HG02678 (cell line): ENCODE measurements at regions not wholly inside any gene's neighbourhood (a gene's known extent, or its start where the extent isn't known, plus 50 kb on each side); places are given as distances from the start of the nearest gene placed in this dataset.
A peak's percentile ranks its signal among the peaks of the same experiment; 100 is the strongest.
"Not testable (repeated sequence)": the region's sequence is repeated elsewhere in the genome, so short reads cannot be mapped to it uniquely, and the experiment has no call there.

Experiments used
- ATAC-seq: cut with Tn5 transposase; IDR thresholded peaks from one replicate; pipeline ENCODE4 v1.9.1; 2021; ENCODE audit warnings: mild to moderate bottlenecking, moderate library complexity; ENCODE audit not compliant: unreplicated experiment

DNA sequence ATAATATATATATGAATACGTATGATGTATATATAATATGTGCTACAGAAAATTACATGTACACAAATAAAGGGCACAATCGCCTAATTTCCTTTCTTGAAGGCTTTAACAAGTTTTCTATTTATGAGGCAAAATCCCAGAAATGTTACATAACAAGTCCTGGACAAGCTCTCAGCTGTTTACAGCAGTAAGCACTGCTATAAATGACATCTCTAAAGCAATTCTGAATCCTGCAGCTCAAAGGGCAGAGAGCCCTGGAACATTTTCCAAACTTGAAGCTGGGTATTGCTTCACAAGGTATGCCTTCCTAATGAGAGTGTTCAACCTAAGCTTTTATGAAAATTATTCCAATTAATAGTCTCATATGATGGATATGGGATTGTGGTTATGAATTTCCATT lies 222.3 kb upstream of the GCFC2 start:
- no peak for ATAC-seq

DNA sequence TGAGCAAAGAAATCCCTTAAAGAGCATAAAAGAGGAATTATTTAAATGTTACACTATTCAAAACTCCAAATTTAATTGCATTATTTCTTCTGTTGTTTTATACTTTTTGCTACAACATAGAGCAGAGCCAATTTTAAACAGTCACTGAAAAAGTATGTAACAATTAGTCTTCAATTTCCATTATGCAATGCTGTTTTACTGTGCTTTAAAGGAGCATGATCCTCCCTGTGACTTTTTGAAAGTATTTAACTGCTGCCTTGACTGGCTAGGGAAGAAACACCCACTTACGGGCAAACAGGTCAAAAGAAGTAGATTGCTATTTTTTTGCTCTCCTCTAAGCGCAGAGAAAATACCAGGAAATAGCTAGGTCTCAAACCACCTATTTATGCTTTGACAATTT lies 217.4 kb upstream of the GCFC2 start:
- no peak for ATAC-seq

DNA sequence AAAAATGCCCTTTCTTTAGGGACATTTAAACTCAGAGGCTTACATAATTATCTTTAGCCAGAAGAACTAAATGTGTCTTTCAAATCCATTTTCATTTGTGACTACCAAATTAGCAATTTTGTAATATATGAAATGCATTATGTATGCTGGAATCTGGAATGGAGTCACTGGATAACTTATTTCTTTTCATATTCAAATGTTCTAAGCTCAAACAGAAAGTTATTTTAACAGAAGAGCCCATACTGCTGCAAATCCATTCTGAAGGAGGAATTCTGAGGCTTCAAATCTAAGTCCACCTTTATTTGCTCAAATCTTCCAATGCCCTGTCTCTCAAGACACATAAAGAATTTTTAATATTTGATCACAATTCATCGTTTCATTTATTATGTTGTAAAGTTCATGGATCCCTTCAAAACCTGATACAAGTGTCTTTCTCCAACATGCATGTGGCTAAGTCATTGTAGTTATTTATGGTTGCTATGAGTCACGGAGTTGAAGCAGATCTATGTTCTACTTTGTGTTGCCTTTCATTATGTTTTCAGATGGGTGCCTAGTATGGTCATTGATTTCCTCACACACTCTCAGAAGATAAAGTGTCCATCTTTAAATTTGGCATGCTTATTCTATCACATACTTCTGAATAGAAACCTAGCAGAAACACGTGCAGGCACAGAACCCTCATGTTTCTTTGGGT lies 214.8 kb upstream of the GCFC2 start:
- ATAC-seq = no peak

DNA sequence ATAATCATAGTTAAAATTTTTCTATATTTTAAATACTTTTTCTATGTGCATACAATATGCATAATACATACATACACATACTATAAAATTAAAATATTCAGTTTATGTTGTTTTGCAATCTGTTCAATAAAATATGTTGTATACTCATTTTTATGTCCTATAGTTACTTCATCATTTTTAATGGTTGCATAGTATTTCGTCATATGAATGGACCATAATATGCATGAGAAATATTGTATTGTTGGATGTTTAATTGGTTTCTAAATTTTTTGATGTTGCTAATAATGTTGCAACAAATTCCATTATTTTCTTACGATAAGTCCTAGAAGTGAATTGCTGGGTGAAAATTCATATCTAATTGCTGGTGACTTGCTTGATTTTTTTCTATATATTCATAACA lies 211.5 kb upstream of the GCFC2 start:
- no peak for ATAC-seq

DNA sequence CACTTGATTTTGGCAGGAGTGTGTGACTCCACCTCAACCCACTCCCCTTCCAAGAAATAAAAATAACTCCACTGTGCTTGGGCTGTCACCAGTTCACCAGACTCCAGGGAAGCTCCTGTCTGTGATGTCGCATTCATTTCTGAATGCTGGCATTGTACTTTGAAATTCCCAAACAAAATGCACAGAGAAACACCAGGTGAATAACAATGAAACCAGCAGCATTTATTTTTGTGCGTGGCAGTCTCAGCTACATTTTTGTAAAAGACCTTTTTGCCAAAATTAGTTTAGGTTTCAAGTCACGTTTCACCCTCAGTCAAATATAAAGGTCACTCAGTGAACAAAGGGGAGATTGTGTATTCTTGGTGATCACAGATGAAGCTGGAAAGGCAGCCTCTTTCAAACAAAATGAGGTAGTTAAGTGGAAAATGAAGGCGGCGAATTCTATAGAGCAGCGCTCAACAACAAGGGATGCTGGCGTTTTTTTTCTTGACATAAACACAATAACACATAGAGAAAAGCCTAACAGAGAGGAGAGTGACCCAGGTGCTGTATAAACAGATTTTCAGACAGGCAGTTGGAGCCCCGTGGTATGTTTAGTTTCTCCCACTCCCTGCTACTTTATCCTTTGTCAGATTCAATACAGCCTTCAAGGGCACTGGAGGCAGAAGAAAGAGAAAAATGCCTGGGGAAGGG lies 210.3 kb upstream of the GCFC2 start:
- no peak for ATAC-seq

DNA sequence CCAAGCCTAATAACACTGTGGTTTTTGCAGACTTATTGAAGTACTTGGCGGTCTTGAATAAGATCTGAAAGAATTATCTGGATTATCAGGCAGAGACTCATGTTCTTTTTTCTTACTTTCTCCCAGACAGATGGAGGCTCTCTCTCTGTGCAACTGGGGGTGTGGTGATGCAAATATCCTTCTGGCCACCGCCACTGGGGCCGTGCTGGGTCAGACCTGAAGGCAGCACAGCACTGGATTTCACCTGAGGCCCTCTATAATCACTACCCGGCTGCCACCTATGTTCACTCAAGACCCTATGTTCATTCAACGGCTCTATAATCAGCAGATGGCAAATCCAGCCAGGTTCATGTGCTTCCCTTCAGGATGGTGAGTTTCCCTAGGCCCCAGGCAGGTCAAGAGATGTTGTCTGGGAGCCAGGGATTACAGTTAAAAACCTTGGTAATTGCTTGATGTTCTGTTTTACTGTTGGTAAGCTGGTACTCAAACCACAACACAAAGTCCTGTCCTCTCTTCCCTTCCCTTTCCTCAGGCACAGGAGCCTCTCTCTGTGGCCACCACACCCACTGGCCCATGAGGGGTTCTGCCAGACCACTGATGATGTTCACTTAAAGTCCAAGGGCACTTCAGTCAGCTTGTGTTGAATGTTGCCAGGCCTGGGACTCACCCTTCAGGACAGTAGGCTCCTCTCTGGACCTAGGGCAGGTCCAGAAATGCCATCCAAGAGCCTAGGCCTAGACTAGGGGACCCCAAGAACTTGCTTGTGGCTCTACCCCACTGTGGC lies 205.3 kb upstream of the GCFC2 start:
- ATAC-seq = no peak

DNA sequence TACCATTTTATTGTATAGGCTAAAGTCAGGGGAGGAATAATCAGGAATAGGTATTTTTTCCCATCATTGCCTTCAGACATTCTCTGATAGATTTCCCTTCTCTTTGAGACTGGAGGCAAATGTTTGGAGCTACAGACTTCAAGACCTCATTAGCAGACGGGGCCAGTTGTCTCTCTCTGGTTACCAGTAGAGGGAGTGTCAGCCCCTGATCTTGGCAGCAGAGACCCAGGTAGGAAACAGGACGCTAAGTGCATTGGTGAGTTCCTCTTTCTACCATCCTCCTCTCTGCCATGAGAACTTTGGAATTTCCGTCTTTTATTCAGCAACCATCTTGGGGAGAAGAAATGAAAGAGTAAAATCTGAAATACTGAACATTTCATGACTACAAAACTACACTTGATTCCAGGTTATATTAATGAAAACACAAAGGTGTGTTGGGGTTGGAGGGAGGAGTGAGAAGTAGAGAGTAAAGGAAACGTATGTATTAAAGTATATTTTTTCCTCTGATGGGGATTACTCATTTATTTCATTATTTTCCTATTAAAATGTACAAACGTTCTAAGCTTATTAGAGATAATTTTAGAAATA lies 186.2 kb upstream of the GCFC2 start:
- ATAC-seq = peak; percentile 82

DNA sequence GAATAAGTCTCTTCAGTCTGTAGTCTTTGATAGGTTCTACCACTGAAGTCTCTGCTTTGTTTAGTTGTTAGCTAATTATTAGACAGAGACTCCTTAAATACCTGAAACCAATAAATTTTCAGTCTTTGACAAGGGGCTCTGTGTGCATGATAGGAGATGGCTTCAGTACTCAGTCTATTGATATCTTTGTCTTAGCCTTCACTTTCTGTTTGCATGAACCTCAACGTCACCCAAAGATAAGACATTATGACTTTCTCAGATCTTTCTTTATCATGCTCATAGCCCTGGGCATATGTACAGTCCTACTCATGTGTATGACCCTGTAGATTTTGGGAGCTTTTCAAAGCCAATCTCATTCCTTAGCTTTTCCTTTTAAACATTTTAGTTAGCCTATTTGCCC lies 183.5 kb upstream of the GCFC2 start:
- ATAC-seq = peak; percentile 70

DNA sequence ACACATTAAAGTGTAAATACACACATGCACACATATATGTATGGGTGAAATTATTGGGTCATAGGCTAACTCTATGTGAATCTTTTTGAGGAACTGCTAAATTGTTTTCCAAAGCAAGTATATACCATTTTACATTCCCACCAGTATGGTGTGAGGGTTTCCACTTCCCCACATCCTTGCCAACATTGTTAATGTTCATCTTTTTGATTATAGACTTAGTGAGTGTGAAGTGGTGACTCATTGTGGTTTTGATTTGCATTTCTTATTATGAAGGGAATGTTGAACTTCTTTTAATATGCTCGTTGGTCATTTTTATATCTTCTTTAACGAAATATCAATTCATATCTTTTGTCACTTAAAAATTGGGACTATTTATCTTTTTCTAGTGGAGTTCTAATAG lies 181.8 kb upstream of the GCFC2 start:
- ATAC-seq = no peak

DNA sequence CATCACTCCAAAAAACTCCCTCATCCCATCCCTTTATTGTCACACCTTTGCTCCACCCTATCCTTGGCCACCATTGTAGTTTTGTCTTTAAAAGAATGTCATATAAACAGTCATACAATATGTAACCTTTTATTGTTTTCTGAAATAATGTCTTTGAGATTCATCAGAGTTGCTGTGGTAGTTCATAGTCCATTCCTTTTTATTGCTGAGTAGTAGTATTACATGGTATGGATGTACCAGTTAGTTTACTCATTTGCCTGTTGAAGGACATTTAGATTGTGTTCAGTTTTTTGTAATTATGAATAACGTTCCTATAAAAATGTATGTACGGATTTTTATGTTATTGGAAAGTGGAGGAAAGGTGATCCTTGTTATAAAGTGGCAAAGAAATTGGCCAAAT lies 171.8 kb upstream of the GCFC2 start:
- ATAC-seq = no peak

DNA sequence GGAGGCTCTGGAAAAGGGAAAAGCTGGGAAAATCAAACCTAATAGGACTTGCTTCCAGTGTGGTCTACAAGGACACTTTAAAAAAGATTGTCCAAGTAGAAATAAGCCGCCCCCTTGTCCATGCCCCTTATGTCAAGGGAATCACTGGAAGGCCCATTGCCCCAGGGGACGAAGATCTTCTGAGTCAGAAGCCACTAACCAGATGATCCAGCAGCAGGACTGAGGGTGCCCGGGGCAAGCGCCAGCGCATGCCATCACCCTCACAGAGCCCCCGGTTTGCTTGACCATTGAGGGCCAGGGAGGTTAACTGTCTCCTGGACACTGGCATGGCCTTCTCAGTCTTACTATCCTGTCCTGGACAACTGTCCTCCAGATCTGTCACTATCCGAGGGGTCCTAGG lies 164.9 kb upstream of the GCFC2 start:
- ATAC-seq = not testable (repeated sequence)

DNA sequence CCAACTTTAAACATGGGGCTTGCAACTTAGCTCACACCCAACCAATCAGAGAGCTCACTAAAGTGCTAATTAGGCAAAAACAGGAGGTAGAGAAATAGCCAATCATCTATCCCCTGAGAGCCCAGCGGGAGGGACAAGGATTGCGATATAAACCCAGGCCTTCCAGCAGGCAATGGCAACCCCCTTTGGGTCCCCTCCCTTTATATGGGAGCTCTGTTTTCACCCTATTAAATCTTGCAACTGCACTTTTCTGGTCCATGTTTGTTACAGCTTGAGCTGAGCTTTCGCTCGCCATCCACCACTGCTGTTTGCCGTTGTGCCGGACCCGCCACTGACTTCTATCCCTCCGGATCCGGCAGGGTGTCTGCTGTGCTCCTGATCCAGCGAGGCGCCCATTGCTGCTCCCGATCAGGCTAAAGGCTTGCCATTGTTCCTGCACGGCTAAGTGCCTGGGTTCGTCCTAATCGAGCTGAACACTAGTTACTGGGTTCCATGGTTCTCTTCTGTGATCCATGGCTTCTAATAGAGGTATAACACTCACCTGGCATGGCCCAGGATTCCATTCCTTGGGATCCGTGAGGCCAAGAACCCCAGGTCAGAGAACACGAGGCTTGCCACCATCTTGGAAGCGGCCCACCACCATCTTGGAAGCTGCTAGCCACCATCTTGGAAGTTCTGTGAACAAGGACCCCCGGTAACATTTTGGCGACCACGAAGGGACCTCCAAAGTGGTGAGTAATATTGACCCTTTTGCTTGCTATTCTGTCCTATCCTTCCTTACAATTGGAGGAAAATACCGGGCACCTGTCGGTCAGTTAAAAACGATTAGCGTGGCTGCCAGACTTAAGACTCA lies 161.3 kb upstream of the GCFC2 start:
- ATAC-seq = not testable (repeated sequence)

DNA sequence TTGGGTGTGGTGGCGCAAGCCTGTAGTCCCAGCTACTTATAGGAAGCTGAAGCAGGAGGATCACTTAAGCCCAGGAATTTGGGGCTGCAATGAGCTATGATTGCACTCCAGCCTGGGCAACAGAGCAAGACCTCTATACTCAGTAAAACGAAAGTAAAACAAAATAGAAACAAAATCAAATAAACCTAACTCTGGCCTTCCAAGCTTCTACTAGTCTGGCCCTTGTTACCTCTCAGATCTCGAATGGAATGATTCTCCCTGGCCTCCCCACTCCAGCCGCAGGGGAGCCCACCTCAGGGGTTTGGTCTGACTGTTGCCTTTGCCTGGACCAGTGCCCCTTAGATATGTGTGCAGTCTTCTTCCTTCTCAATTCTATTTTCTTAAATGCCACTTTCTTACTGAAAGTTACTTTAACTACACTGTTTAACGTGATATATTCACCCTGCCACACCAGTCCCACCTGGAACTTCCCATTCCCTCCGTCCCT lies 160.0 kb upstream of the GCFC2 start:
- ATAC-seq = no peak

DNA sequence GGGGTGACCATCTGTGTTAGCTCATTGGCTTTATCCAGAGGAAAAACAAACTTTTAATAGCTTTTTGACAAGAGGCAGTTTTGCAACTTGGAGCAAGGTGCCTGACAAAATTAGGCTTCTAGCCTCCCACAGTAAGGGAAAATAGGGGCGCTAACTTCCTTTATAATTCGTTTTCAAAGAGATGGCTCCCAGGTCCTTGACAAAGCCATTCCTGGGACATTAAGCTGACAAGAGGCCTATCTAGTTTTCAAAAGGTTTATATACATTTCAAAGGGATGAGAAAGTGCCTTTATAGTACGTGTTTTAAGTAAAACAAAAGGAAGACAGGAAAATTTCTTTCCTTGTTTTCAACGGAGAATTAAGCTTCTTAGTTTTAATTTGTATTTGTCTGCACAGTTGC lies 159.4 kb upstream of the GCFC2 start:
- no peak for ATAC-seq

DNA sequence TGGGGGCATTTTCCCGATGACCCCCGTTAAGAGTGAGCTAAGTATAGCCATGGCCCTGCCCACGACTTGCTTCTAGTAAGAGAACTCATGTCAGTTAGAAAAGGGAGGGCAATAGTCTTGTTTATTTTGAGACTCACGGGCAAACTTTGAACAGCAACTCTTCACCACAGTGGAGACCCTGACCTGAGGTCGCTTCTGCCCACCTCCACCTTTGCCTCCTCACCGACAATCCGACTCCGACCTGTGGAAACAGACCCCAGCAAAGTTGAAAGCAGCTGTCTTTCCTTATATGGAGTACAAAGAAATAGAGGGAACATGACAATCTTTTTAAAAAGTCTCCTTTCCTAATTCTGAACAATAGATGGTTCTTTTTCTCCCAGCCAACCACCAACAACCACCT lies 155.0 kb upstream of the GCFC2 start:
- ATAC-seq = no peak

DNA sequence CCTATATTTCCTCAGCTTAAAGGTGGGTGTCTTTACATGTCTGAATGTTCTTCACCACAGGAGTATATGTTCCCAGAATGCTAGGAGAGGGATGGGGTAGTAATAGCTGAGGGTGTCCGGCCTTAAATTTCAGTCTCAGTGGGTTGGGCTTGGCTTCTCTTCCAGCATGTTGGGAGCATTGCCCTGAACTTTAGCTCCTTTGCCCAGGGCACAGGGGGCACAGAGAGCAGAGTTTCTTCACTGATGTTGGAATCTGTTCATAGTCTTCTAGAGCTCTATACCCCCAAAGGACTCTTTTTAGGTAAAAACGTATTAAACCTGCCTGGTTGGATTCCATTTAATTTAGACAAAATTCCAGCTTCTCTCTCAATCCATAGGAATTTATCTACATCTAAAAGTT lies 154.4 kb upstream of the GCFC2 start:
- no peak for ATAC-seq

DNA sequence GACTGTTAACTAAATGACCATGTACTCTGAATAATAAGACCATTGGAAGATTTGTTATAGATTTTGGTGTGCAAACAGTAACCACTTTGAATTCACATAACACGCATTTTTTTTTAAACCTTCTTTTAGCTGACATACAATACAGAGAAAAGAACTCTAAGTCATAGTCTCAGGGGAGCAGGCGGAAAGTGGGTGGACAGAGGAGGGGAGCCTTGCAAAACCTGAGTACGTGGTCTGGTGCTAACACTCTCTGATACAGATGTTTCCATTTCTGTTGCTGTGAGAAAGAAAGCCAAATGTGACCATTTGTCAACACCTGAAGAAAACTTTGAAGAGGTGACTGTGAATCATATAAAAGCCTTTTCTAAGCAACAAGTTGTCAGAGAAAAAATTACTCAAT lies 151.8 kb upstream of the GCFC2 start:
- no peak for ATAC-seq

DNA sequence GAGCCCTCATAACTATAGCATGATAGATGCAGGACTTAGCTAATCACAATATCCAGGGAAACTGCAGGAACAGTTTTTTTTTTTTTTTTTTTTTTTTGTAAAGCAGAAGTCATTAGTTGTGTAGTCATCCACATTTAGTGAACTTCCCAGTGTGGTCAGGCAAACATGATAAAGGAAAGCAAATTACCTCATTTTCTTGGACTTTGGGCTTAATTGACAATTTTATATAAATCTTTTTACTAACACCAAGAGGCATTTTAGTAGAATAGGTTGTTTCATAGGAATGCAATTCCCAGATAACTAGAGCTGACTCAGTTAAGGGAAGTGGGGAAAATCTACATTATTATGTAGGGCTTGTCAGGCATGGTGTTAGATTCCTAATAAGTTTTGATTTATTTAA lies 142.7 kb upstream of the GCFC2 start:
- no peak for ATAC-seq

DNA sequence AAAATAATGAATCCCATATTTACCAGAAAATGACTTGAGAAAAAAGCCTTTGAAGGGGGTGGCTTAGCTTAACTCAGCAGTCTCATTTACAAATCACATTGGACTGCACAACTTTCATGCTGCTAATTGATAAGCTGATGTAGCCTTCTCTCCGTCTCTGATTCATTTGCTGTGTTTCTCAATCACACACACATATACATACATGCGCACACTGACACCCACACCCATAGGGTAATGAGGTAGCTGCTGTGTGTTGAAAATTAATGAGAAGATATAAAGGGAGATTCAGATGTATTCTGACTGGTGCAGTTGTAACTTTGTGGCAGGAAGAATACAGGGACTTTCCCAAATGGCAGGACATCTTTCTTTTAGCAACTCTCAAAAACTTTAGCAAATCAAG lies 141.9 kb upstream of the GCFC2 start:
- no peak for ATAC-seq

DNA sequence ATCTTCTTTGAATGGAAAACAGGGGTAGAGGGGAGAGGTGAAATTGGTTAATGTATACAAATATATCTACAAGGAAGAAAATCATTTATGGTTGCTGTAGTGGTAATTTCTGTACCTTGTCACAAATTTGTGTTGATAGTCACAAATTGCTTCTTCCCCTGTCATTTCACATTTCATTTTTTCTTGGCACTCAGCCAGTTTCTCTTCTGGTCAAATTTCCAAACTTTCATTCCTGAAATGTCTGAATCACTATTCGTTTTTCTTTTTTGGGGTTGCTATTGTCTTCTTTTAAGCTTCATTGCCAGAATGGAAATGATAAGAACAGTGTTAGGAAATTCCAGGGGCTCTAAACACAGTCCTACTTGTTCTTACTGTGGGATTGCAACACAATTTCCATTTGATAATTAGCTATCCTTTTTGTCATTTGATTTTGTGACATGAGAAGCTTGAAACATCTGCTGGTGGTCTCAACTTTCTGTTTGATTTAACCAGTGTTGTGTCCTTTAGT lies 136.0 kb upstream of the GCFC2 start:
- no peak for ATAC-seq
